A673 (cell line): ENCODE measurements at regions not wholly inside any gene's neighbourhood (a gene's known extent, or its start where the extent isn't known, plus 50 kb on each side); places are given as distances from the start of the nearest gene placed in this dataset.

Source experiments
- CTCF ChIP-seq: fragments of 300-800, 200-600 bp; sonication (generic); conservative IDR thresholded peaks from 2 replicates; pipeline ENCODE4 v1.5.1; 2017; ENCODE audit warnings: low read depth, mild to moderate bottlenecking, antibody characterized with exemption, low read length, moderate library complexity, mixed read lengths
- EZH2 ChIP-seq: fragments of 200-600 bp; sonication (generic); IDR thresholded peaks from 2 replicates; pipeline ENCODE4 v1.6.1; 2017; ENCODE audit warnings: borderline replicate concordance, low read depth, mild to moderate bottlenecking, mixed read lengths, antibody characterized with exemption, low read length; ENCODE audit not compliant: poor library complexity, severe bottlenecking

- no peak for TF ChIP-seq EZH2
- no peak for TF ChIP-seq CTCF
Observed at GRCh38 chr4:86498863-86499166, 95.3 kb upstream of the PTPN13 start.
